GM18519 (cell line): ENCODE measurements at regions not wholly inside any gene's neighbourhood (a gene's known extent, or its start where the extent isn't known, plus 50 kb on each side); places are given as distances from the start of the nearest gene placed in this dataset.
"Not testable (repeated sequence)": the region's sequence is repeated elsewhere in the genome, so short reads cannot be mapped to it uniquely, and the experiment has no call there.

Experiments
- ATAC-seq: cut with Tn5 transposase; IDR thresholded peaks from one replicate; pipeline ENCODE4 v1.9.1; 2021; ENCODE audit warnings: mild to moderate bottlenecking, moderate library complexity; ENCODE audit not compliant: unreplicated experiment, low FRiP score

DNA sequence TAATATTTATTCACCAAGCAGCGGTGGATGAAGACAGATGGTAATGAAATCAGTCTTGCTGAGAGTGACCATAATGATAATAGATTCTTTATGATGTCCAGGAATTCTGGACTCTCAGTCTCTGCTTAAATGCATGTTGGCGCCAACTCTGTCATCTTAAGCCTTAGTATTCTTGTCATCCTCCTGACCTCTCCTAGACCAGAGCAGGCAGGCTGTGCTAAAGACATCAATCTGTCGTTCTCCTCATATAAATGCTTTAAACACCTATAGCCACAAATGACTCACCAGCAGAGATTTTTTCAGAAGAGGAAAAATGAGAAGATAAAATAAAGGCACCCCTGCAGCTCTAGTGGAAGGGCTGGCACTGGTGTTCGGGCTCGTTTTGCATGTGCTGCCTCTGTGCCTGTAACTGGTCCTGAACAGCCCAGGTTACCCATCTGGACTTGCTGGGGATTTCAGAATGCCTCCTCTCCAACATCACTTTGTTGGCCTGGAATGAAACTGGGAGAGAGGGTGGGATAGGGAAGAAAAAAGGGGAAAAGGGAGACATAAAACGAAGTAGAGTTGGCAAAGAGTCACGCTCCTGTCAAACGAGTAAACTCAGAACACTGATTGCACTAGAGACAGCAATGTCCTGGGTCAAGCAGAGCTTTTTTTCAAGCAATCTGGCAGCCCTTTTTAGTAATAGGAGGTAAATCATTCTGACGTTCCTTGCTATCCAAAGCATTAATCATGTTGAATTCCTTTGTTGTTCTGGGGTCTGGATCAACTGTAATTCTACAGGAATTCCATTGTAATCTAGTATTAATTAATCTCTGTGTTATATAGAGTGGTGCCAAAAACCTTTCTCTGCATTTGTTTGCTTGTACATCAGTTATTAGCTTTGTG lies 195.5 kb upstream of the CLINT1 start:
- no peak for ATAC-seq

GRCh38 chr5:158051036-158051435 lies 192.1 kb upstream of the CLINT1 start:
- no peak for ATAC-seq

DNA sequence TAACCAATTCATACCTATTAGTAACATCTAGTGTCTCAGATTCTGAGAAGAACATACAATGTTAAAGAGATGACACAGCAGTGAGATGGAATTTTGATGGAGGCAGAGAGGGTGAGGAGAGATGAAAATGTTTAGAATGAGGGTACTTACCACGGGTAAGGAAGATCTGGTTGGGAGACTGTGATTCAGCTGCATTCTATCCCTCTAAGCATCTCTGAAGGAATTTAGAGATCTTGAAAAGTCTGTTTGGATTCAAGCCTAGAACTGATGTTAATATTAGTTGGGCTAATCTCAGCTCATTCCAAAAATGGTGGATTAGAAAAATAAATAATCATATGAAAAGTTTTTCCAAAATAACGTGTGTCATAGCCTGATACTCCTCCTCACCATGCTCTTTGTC lies 191.5 kb upstream of the CLINT1 start:
- ATAC-seq: no peak

DNA sequence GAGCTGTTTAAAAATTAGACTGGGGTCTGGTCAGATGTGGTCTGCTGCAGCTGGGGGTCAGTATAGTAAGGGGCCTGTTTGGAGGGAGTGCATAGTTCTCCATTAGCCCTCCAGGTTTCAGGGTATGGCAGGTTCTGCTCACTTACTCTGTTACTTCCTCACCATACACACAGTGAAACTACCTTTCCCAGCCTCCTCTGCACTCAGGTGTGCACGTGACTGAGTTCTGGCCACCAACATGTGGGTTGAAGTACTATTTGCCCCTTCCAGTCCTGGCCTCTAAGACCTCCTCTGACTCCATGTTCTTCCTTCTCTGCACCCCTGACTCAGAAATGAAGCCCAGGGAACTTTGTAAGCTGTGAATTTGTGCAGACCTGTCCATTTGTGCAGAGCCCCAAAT lies 190.5 kb upstream of the CLINT1 start:
- no peak for ATAC-seq

- ATAC-seq: no peak
Observed at GRCh38 chr5:158045696-158046095, 186.8 kb upstream of the CLINT1 start.

GRCh38 chr5:158039911-158040347 lies 181.0 kb upstream of the CLINT1 start:
- no peak for ATAC-seq

- ATAC-seq: no peak
Observed at GRCh38 chr5:158039441-158039840, 180.5 kb upstream of the CLINT1 start.

GRCh38 chr5:158036983-158037595 lies 178.1 kb upstream of the CLINT1 start:
- ATAC-seq: not testable (repeated sequence)

- not testable (repeated sequence) for ATAC-seq
Observed at GRCh38 chr5:158034586-158034985, 175.6 kb upstream of the CLINT1 start.

DNA sequence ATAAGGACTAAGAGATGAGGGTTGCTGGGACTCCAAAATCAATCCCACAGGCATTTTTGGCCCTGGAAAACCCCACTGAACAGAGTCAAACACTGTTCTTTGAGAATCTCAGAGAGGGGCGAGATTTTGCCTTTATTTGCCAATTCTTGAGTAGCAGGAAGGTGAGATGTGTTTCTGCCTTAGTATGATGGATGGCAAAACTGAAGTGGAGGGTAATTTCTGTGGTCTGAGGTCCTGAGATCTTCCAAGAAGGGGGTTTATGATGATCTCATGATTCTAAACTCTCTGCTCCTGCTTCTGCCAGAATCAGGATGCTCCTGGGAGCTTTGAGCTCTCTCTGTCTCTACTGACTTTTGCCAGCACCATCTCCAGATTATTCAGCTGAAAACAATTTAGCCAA lies 174.8 kb upstream of the CLINT1 start:
- no peak for ATAC-seq

- no peak for ATAC-seq
Observed at GRCh38 chr5:158033076-158033475, 174.1 kb upstream of the CLINT1 start.

GRCh38 chr5:158032246-158032645 lies 173.3 kb upstream of the CLINT1 start:
- no peak for ATAC-seq

DNA sequence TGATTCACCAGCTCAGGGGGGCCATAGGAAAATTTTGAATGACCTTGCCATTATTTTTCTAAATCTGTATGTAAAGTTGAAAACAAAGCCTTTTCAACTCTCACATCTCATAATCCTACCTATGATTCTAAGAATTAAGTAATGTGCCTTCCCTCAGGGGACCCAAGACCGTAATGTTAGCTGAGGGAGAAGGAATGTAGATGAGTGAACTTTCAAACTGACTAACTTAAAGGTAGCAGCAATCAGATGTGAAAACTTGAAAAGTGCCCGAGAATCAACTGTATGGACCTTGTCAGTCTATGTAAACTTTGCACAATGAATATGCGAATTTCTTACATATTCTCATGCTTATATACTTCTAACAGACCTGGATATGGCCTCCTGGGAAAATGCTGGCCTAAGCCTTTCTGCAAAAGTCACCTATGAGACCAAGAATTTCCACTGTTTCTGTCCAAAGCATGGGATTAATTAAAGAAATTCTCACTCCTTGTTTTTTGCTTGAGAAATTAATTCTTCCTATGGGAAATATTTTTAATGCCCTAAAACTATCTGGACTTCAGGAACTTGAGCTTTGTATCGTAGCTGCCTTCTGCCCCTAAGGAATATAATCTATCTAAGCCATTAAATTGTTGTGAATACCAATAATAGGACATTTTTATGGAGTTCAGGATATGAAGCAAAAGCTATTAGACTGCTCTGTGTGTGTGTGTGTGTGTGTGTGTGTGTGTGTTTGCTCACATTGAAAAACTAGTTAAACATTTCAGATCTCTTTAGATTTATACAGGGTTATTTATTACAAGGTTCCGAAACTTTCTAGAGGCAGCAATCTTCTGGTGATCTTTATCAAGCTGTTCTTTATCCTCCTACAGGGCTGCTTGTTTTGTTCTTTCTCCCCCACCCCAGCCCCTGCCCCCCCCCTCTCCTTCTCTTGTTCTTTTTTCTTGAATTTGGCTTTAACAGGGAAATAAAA lies 169.1 kb upstream of the CLINT1 start:
- ATAC-seq: no peak

GRCh38 chr5:158026304-158027031 lies 167.5 kb upstream of the CLINT1 start:
- ATAC-seq: no peak

GRCh38 chr5:158023266-158023665 lies 164.3 kb upstream of the CLINT1 start:
- ATAC-seq: no peak

GRCh38 chr5:158022837-158023236 lies 163.9 kb upstream of the CLINT1 start:
- ATAC-seq: no peak

DNA sequence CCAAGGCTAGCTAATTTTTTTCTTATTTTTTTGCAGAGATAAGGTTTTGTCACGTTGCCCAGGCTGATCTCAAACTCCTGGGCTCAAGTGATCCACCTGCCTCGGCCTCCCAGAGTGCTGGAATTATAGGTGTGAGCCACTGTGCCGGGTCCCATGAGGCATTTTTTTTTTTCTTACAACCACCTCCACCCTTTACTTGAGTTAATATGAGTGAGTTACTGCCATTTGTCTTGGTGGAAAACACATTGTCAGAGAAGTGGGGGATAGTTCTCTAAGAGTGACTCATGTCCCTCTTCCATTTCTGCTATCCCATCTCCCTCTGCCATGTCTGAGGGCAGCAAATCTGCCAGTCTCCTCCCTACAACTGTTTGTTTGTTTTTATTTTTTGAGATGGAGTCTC lies 163.4 kb upstream of the CLINT1 start:
- ATAC-seq: no peak

- ATAC-seq: no peak
Observed at GRCh38 chr5:158020555-158021418, 161.8 kb upstream of the CLINT1 start.

- no peak for ATAC-seq
Observed at GRCh38 chr5:158017469-158017868, 158.5 kb upstream of the CLINT1 start.
